ENCODE measurements at regions not wholly inside any gene's neighbourhood (a gene's known extent, or its start where the extent isn't known, plus 50 kb on each side); places are given as distances from the start of the nearest gene placed in this dataset.
"Not testable (repeated sequence)": the region's sequence is repeated elsewhere in the genome, so short reads cannot be mapped to it uniquely, and the experiment has no call there.

- WGBS, result 78% methylated on average over 3 of the region's 3 CpGs
- Histone ChIP-seq H3K36me3 (no peaks in the 10 kb centered on the region), H3K27ac (replicated peaks in 1 of 4) (no peak overlapping the region), H3K27me3 (no peaks in the 10 kb centered on the region), H3K4me1 (no peaks in the 10 kb centered on the region), H3K9me3 (no peaks in the 10 kb centered on the region), H3K4me3 (no peak overlapping the region)
- intact Hi-C loops (cut with DNase I), result no loop called here
- TF ChIP-seq CTCF (IDR thresholded peaks at IDR 0.05) (no peak), POLR2AphosphoS5 (IDR thresholded peaks at IDR 0.05) (no peak), EP300 (IDR thresholded peaks at IDR 0.05) (no peak), POLR2A (IDR thresholded peaks at IDR 0.05; ENCODE audit: low read depth) (no peak)
- no peak for DNase-seq (ENCODE audit: extremely low spot score)
Observed at GRCh38 chr2:49306925-49307324, 152.6 kb upstream of the FSHR start.

DNA sequence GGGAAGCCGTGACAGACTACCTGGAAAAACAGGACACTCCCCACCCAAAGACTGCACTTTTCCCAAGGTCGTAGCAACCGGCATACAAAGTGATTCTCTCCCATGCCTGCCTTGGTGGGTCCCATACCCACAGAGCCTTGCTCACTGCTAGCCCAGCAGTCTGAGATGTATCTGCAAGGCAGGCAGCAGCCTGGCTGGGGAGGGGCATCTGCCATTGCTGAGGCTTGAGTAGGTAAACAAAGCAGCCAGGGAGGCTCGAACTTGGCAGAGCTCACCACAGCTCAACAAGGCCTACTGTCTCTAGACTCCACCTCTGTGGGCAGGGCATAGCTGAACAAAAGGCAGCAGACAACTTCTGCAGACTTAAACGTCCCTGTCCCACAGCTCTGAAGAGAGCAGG is 144.4 kb upstream of the FSHR start:
- H3K36me3 ChIP-seq; DNase-seq (ENCODE audit: extremely low spot score); H3K27me3 ChIP-seq; H3K4me1 ChIP-seq; intact Hi-C loops (cut with DNase I); H3K4me3 ChIP-seq; H3K27ac ChIP-seq (replicated peaks in 1 of 4); H3K9me3 ChIP-seq: not testable (repeated sequence)
- 68% methylated on average over 4 of the region's 5 CpGs for WGBS

- Histone ChIP-seq H3K36me3 (no peaks in the 10 kb centered on the region), H3K4me3 (no peak overlapping the region), H3K9me3 (no peaks in the 10 kb centered on the region), H3K4me1 (peaks cover 0 to 6% (median 3%) of the 10 kb centered on the region in 4 donors), H3K27ac (replicated peaks in 1 of 4) (no peak overlapping the region), H3K27me3 (no peaks in the 10 kb centered on the region)
- no peak for TF ChIP-seq CTCF (IDR thresholded peaks at IDR 0.05)
- no peak for TF ChIP-seq EP300 (IDR thresholded peaks at IDR 0.05)
- TF ChIP-seq POLR2A (IDR thresholded peaks at IDR 0.05; ENCODE audit: low read depth), result no peak
- TF ChIP-seq POLR2AphosphoS5 (IDR thresholded peaks at IDR 0.05), result no peak
- no peak for DNase-seq (ENCODE audit: extremely low spot score)
- 91% methylated on average over 7 of the region's 7 CpGs for WGBS
- intact Hi-C loops (cut with DNase I), result no loop called here
Observed at GRCh38 chr2:49298230-49298629, 143.9 kb upstream of the FSHR start.

DNA sequence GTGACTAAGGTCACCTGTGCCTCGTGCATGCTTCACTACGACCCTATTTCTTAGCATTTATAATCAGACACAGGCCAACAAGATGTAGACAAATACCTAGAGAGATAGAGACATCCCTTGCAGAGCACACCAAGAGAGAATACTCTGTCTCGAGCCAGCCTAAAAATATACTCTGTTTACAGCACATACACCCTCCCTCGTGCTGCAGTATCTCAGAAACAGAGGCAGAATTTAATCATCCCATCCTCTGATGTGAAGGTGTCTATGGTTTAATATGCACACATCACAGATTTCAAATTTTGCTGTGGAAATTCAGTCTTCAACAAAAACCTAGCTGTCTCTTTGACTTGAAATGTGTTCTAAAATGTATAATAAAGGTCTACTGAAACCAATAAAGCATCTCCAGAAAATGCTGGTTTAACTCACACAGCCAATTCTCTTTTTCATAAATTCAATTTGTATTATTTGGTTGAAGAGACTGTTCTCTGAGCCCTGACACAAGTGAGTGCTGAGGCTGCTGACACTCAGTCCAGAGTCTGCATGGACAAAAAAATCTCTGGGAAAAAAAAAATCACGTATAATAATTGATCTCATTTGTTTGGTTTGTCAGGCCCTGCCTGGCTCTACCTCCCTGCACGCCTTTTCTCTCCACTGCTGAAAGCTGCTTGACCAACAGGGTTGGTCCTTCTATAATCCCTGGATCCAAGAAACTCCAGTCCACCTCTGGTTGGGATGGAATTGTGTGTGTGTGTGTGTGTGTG is 142.0 kb upstream of the FSHR start:
- no peaks in the 10 kb centered on the region for H3K36me3 ChIP-seq
- no peaks in the 10 kb centered on the region for H3K27me3 ChIP-seq
- H3K4me1 ChIP-seq, result peaks cover 0 to 6% (median 3%) of the 10 kb centered on the region in 4 donors
- intact Hi-C loops (cut with DNase I), result no loop called here
- H3K4me3 ChIP-seq, result no peak overlapping the region
- no peaks in the 10 kb centered on the region for H3K9me3 ChIP-seq
- DNase-seq (ENCODE audit: extremely low spot score), result no peak
- WGBS, result 53% methylated on average over 6 of the region's 6 CpGs
- no peak overlapping the region for H3K27ac ChIP-seq (replicated peaks in 1 of 4)
- no peak for TF ChIP-seq EP300 (IDR thresholded peaks at IDR 0.05)
- no peak for TF ChIP-seq POLR2A (IDR thresholded peaks at IDR 0.05; ENCODE audit: low read depth)
- TF ChIP-seq CTCF (IDR thresholded peaks at IDR 0.05), result no peak
- TF ChIP-seq POLR2AphosphoS5 (IDR thresholded peaks at IDR 0.05), result no peak

GRCh38 chr2:49294225-49294624 is 139.9 kb upstream of the FSHR start:
- no peak for DNase-seq (ENCODE audit: extremely low spot score)
- intact Hi-C loops (cut with DNase I), result no loop called here
- TF ChIP-seq CTCF (IDR thresholded peaks at IDR 0.05) (no peak), EP300 (IDR thresholded peaks at IDR 0.05) (no peak), POLR2AphosphoS5 (IDR thresholded peaks at IDR 0.05) (no peak), POLR2A (IDR thresholded peaks at IDR 0.05; ENCODE audit: low read depth) (no peak)
- H3K27me3 ChIP-seq, result no peaks in the 10 kb centered on the region
- H3K27ac ChIP-seq (replicated peaks in 1 of 4), result no peak overlapping the region
- no peaks in the 10 kb centered on the region for H3K36me3 ChIP-seq
- H3K4me3 ChIP-seq, result no peak overlapping the region
- peaks cover 0 to 6% (median 4%) of the 10 kb centered on the region in 4 donors for H3K4me1 ChIP-seq
- no peaks in the 10 kb centered on the region for H3K9me3 ChIP-seq

Data from esophagus muscularis mucosa (tissue), 4 donors.